A549 (cell line): ENCODE measurements at regions not wholly inside any gene's neighbourhood (a gene's known extent, or its start where the extent isn't known, plus 50 kb on each side); places are given as distances from the start of the nearest gene placed in this dataset.

Experiments used
- ATAC-seq, 2 experiments: fragments of 200-7000 bp in 1 of 2; fragments of >200 bp in 1 of 2; cut with Nextera tagmentation in 1 of 2; cut with Tn5 transposase in 1 of 2; 3 replicates each; pipeline versions ENCODE4 v1.8.0 to v1.9.1; 2018 to 2020; ENCODE audit warnings: mild to moderate bottlenecking in 1 of 2, moderate library complexity in 1 of 2
- CTCF ChIA-PET: fragments of 300-600 bp; sonication (Branson Sonifier 250); formaldehyde crosslinking; extraction: SDS; loops from one replicate; lab custom pipeline; 2021; ENCODE audit warnings: antibody characterized with exemption, inconsistent platforms; lab: Yijun Ruan, JAX
- POLR2A ChIA-PET: fragments of 350-600 bp; formaldehyde crosslinking; extraction: SDS; loops from one replicate; lab custom pipeline; 2021; ENCODE audit warnings: antibody characterized with exemption, inconsistent platforms; lab: Yijun Ruan, JAX
- DNase-seq, 2 experiments: peaks; one replicate each; pipeline versions ENCODE4 v3.0.0 to v3.0.0-alpha.2; 2011 to 2016; ENCODE audit warnings: low read depth in 1 of 2, low spot score in 1 of 2
- FAIRE-seq: peaks from 2 replicates; lab custom pipeline; 2011; peaks lifted over from hg19 to GRCh38; lab: Jason Lieb, UNC
- H3K27ac ChIP-seq, 2 experiments: fragments of >200 bp; sonication (Bioruptor Twin); formaldehyde crosslinking; 3 replicates each; pipeline ENCODE4 v1.5.1; 2016 to 2017
- H3K4me1 ChIP-seq: fragments of >200 bp; sonication (Bioruptor Twin); formaldehyde crosslinking; 3 replicates; pipeline ENCODE4 v1.6.1; 2016
- H3K4me2 ChIP-seq: fragments of >200 bp; sonication (Bioruptor Twin); formaldehyde crosslinking; 3 replicates; pipeline ENCODE4 v1.6.1; 2016
- H3K4me3 ChIP-seq: fragments of >200 bp; sonication (Bioruptor Twin); formaldehyde crosslinking; 3 replicates; pipeline ENCODE4 v1.5.1; 2016
- H3K9me3 ChIP-seq: fragments of >200 bp; sonication (Bioruptor Twin); formaldehyde crosslinking; 3 replicates; pipeline ENCODE4 v1.6.1; 2016
- CBX2 ChIP-seq: fragments of 200-600 bp; sonication (generic); IDR thresholded peaks from 2 replicates; pipeline ENCODE4 v1.6.1; 2016; ENCODE audit warnings: low read depth, mild to moderate bottlenecking, borderline replicate concordance
- EHMT2 ChIP-seq: fragments of 200-600 bp; sonication (generic); IDR thresholded peaks from 2 replicates; pipeline ENCODE4 v1.6.1; 2016; ENCODE audit warnings: antibody characterized with exemption, low read depth, mild to moderate bottlenecking, moderate library complexity
- ESRRA ChIP-seq: fragments of 150-350 bp; IDR thresholded peaks from 2 replicates; pipeline ENCODE4 v1.6.1; 2014; ENCODE audit warnings: mild to moderate bottlenecking, low read length, borderline replicate concordance
- FOXS1 ChIP-seq: fragments of 250-450 bp; sonication (Bioruptor Pico); IDR thresholded peaks from 2 replicates; pipeline ENCODE4 v1.5.0; 2020; ENCODE audit warnings: mild to moderate bottlenecking, moderate library complexity
- HMGXB4 ChIP-seq: fragments of 250-450 bp; sonication (Bioruptor Pico); IDR thresholded peaks from 2 replicates; pipeline ENCODE4 v1.5.0; 2021; ENCODE audit warnings: mild to moderate bottlenecking, moderate library complexity, borderline replicate concordance
- HOXA7 ChIP-seq: fragments of 250-450 bp; sonication (Bioruptor Pico); IDR thresholded peaks from 2 replicates; pipeline ENCODE4 v1.5.0; 2020; ENCODE audit warnings: mild to moderate bottlenecking, moderate library complexity
- HOXB13 ChIP-seq: fragments of 250-450 bp; sonication (Bioruptor Pico); IDR thresholded peaks from 2 replicates; pipeline ENCODE4 v1.5.0; 2020; ENCODE audit warnings: low read depth, mild to moderate bottlenecking, moderate library complexity
- JUN ChIP-seq, 2 experiments: fragments of >200 bp; sonication (Bioruptor Twin); formaldehyde crosslinking; IDR thresholded peaks; 2 replicates in 1 of 2; 3 replicates in 1 of 2; pipeline ENCODE4 v1.6.1; 2016 to 2017
- JUNB ChIP-seq: fragments of >200 bp; sonication (Bioruptor Twin); formaldehyde crosslinking; IDR thresholded peaks from 2 replicates; pipeline ENCODE4 v1.6.1; 2016
- KDM5A ChIP-seq: fragments of 200-600 bp; sonication (generic); IDR thresholded peaks from 2 replicates; pipeline ENCODE4 v1.6.1; 2016; ENCODE audit warnings: antibody characterized with exemption, mild to moderate bottlenecking
- MAFK ChIP-seq: fragments of 450-650 bp; IDR thresholded peaks from 2 replicates; pipeline ENCODE4 v1.6.1; 2014; ENCODE audit not compliant: partially characterized antibody
- MAX ChIP-seq: IDR thresholded peaks from 2 replicates; pipeline ENCODE4 v1.6.1; 2012
- NFE2L2 ChIP-seq: fragments of 150-350 bp; conservative IDR thresholded peaks from 2 replicates; pipeline ENCODE4 v1.6.1; 2014; ENCODE audit warnings: low read length
- NPAS2 ChIP-seq: fragments of 250-450 bp; sonication (Bioruptor Pico); IDR thresholded peaks from 2 replicates; pipeline ENCODE4 v1.8.0; 2022; ENCODE audit warnings: mild to moderate bottlenecking, moderate library complexity, borderline replicate concordance
- NR3C1 ChIP-seq: fragments of >200 bp; sonication (Bioruptor Twin); formaldehyde crosslinking; IDR thresholded peaks from 3 replicates; pipeline ENCODE4 v1.6.1; 2017
- PHF8 ChIP-seq: fragments of 200-600 bp; sonication (generic); IDR thresholded peaks from 2 replicates; pipeline ENCODE4 v1.6.1; 2016; ENCODE audit warnings: low read depth, mild to moderate bottlenecking, antibody characterized with exemption, moderate library complexity, borderline replicate concordance
- POLR2A ChIP-seq: IDR thresholded peaks from 2 replicates; pipeline ENCODE4 v1.6.1; 2012; ENCODE audit warnings: mild to moderate bottlenecking, low read length
- RAD21 ChIP-seq, 2 experiments: fragments of >200 bp in 1 of 2; sonication (Bioruptor Twin) in 1 of 2; formaldehyde crosslinking in 1 of 2; IDR thresholded peaks in 1 of 2; conservative IDR thresholded peaks in 1 of 2; 2 replicates in 1 of 2; 3 replicates in 1 of 2; pipeline ENCODE4 v1.6.1; 2012 to 2018; ENCODE audit warnings: inconsistent platforms in 1 of 2
- RARB ChIP-seq: fragments of 250-450 bp; sonication (Bioruptor Pico); IDR thresholded peaks from 2 replicates; pipeline ENCODE4 v1.8.0; 2021; ENCODE audit warnings: mild to moderate bottlenecking, moderate library complexity
- RCOR1 ChIP-seq: fragments of 150-350 bp; IDR thresholded peaks from 2 replicates; pipeline ENCODE4 v1.6.1; 2014; ENCODE audit warnings: antibody characterized with exemption, low read length, low read depth
- RNF2 ChIP-seq: fragments of 200-600 bp; sonication (generic); IDR thresholded peaks from 2 replicates; pipeline ENCODE4 v1.6.1; 2016; ENCODE audit warnings: low read depth, mild to moderate bottlenecking, antibody characterized with exemption, moderate library complexity, borderline replicate concordance
- SMC3 ChIP-seq: fragments of >200 bp; sonication (Bioruptor Twin); formaldehyde crosslinking; IDR thresholded peaks from 3 replicates; pipeline ENCODE4 v1.6.1; 2018; ENCODE audit warnings: inconsistent platforms
- TFCP2L1 ChIP-seq: fragments of 250-450 bp; sonication (Bioruptor Pico); IDR thresholded peaks from 2 replicates; pipeline ENCODE4 v1.5.0; 2021; ENCODE audit warnings: mild to moderate bottlenecking
- TP53 ChIP-seq: fragments of 250-450 bp; sonication (Bioruptor Pico); IDR thresholded peaks from 2 replicates; pipeline ENCODE4 v1.5.0; 2021; ENCODE audit warnings: mild to moderate bottlenecking, moderate library complexity
- ZFP36 ChIP-seq: fragments of 450-650 bp; IDR thresholded peaks from 2 replicates; pipeline ENCODE4 v1.6.1; 2014; ENCODE audit warnings: borderline replicate concordance; ENCODE audit not compliant: partially characterized antibody
- ZSCAN20 ChIP-seq: fragments of 250-450 bp; sonication (Bioruptor Pico); IDR thresholded peaks from 2 replicates; pipeline ENCODE4 v1.8.0; 2022; ENCODE audit warnings: mild to moderate bottlenecking, moderate library complexity
- WGBS: methylation state at CpG from one replicate; pipeline ENCODE4 v1.1.6; 2017; ENCODE audit errors: missing lambda C conversion rate; 5-methylcytosine and 5-hydroxymethylcytosine counted together

- Histone ChIP-seq H3K4me1 (no peaks in the 10 kb centered on the region), H3K4me3 (no peak overlapping the region), H3K9me3 (no peaks in the 10 kb centered on the region), H3K27ac (no peak overlapping the region), H3K4me2 (no peak overlapping the region)
- 9% methylated on average over 1 of the region's 1 CpG for WGBS
- FAIRE-seq (no peak), ATAC-seq (no peak), DNase-seq (no peak)
- CTCF ChIA-PET, result no interaction called here
- TF ChIP-seq RAD21 (conservative IDR thresholded peaks at IDR 0.05 in 1 of 2, IDR thresholded peaks at IDR 0.05 in 1 of 2) (no peak), POLR2A (no peak), HMGXB4 (CRISPR knock-in tag) (no peak), HOXA7 (CRISPR knock-in tag) (no peak), RNF2 (no peak), HOXB13 (CRISPR knock-in tag) (no peak), KDM5A (no peak), RARB (CRISPR knock-in tag) (no peak), TFCP2L1 (CRISPR knock-in tag) (no peak), SMC3 (no peak), NPAS2 (CRISPR knock-in tag) (no peak), JUN (IDR thresholded peaks at IDR 0.05) (no peak), ZSCAN20 (CRISPR knock-in tag) (no peak), TP53 (CRISPR knock-in tag) (no peak), NR3C1 (no peak), ZFP36 (no peak), MAX (no peak), NFE2L2 (no peak), FOXS1 (CRISPR knock-in tag) (no peak)
- POLR2A ChIA-PET, result no interaction called here
Observed at GRCh38 chr2:78353168-78353567, 672.3 kb upstream of the REG3G start.

GRCh38 chr2:78355967-78356366 lies 669.5 kb upstream of the REG3G start:
- Histone ChIP-seq H3K4me3 (no peak overlapping the region), H3K4me1 (no peaks in the 10 kb centered on the region), H3K4me2 (no peak overlapping the region), H3K9me3 (0 out of 3 replicates have a peak, but pooled peaks cover 3% of the 10 kb centered on the region), H3K27ac (no peak overlapping the region)
- ChIA-PET CTCF (no interaction called here), POLR2A (no interaction called here)
- DNase-seq, result no peak
- TF ChIP-seq HMGXB4 (CRISPR knock-in tag), result no peak
- no peak for TF ChIP-seq EHMT2
- no peak for TF ChIP-seq NFE2L2
- no peak for TF ChIP-seq ZFP36
- TF ChIP-seq JUNB, result no peak
- no peak for TF ChIP-seq MAFK
- no peak for TF ChIP-seq MAX
- TF ChIP-seq RCOR1, result no peak
- no peak for TF ChIP-seq CBX2
- no peak for TF ChIP-seq PHF8
- TF ChIP-seq ESRRA, result no peak
- TF ChIP-seq, all 56 proteins: peak for 0
- WGBS, result 2% methylated on average over 2 of the region's 2 CpGs
- no peak for FAIRE-seq
- ATAC-seq, result no peak
